HG03066 (cell line): ENCODE measurements at regions not wholly inside any gene's neighbourhood (a gene's known extent, or its start where the extent isn't known, plus 50 kb on each side); places are given as distances from the start of the nearest gene placed in this dataset.

ENCODE experiments used
- ATAC-seq: cut with Tn5 transposase; IDR thresholded peaks from one replicate; pipeline ENCODE4 v1.9.1; 2021; ENCODE audit warnings: low read depth; ENCODE audit not compliant: unreplicated experiment

DNA sequence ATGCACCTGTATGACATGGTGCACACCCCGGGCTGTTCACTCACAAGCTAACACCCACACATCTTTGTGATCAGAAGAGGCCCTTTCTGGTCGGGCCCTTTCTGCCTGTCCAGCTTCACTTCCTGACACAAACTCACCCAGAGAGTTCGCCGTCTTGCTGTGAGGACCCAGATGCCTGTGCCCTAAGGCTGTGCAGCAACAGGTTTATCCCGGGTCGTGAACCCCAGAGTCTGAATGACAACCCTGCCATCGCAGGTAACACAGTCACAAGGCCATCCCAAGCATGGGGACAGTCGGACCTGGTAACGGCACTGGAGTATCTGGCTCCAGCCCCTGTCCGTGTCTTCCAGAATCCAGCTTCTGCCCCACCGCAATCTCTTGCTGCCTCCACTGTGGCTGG lies 235.1 kb downstream of the BUD13 start:
- ATAC-seq = no peak

DNA sequence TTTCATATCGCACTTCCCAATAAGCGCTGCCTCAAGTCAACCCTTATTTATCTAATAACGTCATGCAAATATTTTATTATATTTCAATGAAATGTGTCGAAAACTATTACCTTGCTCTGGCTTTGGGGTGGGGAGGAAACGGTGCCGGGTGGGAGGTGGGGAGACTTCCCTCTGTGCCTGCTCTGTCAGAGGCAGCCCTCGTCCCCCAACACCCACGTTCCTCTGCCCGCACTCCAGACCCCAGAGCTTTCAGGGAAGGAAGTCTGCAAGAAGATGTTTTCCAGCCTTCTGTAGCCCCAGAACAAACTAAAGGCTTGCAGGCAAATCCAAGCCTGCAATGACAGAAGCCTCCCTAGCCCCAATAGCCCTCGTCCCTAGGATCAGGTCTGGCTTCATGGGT lies 235.7 kb downstream of the BUD13 start:
- no peak for ATAC-seq

DNA sequence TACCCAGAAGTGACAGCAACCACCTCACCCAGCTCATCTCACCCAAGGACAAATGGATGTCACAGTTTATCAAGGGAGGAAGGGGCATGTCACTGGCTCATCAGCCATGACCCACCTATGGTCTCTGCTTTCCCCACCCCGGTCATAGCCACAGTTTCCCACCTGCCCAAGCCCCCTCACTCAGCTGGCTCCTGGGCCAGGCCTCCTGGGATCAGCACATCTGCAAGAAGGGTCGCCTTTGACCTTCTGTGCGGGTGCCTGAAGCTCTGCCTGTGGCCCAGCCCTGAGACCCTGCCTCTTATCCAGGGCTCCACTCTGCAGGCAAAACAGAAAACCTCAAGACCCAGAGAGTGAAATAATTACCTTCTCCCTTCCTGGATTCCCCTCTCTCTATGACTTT lies 236.4 kb downstream of the BUD13 start:
- ATAC-seq = no peak

DNA sequence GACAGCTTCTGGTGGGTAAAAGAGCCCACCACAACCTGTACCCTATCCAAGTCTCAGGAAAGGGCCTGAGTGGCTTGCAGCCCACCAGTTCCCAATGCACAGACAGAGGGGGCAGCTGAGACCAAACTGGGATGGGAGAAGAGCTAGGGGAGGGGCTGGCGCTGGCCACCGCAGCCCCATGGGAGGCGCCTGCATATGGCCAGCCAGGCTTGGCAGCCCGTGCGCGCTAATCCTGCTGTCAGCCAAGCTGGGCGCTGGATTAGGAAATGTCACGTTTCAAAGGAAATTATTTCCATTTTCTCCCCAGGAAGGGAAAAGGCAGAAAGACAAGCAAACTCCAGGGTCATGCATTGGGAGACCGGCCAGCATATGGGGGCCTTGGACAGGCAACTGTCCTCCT lies 236.8 kb downstream of the BUD13 start:
- ATAC-seq = no peak

DNA sequence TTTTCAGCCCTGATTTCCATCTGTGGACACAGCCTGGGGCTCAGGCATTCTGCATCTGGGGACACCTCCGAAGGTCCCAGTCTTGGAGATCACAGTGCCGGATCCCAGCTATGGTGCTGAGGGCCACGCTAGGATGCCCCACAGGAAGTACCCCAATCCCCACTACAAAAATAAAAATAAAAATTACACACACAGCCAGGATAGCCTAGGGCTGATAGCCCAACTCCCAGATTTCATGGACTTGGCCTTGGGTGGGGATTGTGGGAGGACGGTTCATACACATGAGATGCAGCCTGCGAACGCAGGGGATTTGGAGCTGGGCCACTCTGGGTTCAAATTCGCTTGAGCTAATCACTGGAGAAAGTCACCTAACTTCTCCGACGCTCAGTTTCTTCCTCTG lies 237.7 kb downstream of the BUD13 start:
- no peak for ATAC-seq

DNA sequence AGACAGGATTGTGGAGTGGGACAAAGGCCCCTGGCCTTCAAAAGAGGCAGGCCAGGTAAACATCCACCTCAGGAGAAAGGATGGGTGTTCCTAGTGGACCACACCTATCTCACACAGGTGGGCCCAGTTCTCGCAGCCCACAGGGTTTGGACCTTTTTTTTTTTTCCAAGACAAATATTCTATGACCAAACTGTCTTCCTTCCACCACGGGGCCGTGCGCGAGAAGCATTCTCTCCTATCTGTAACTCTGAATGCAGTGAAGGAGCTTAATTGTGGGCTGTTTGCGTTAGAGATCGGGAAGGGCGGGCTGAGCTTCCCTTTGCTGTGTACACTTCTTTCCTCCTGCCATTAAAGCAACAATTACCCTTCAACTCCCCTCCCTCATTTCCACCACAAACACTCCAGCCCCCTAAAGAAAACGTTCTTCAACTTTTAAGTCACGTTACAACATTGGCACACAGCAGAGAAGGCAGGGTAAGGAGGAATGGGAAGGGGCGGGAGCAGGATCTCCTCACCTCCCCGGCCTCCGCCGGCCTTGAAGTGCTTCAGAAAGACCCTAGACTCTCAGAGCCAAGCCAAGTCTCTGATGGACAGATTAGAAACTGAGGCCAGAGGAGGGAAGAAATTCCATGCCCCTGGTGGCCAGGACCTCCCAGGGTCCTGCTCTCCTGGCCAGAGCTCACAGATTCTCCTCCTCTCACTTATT lies 238.4 kb downstream of the BUD13 start:
- ATAC-seq = no peak

DNA sequence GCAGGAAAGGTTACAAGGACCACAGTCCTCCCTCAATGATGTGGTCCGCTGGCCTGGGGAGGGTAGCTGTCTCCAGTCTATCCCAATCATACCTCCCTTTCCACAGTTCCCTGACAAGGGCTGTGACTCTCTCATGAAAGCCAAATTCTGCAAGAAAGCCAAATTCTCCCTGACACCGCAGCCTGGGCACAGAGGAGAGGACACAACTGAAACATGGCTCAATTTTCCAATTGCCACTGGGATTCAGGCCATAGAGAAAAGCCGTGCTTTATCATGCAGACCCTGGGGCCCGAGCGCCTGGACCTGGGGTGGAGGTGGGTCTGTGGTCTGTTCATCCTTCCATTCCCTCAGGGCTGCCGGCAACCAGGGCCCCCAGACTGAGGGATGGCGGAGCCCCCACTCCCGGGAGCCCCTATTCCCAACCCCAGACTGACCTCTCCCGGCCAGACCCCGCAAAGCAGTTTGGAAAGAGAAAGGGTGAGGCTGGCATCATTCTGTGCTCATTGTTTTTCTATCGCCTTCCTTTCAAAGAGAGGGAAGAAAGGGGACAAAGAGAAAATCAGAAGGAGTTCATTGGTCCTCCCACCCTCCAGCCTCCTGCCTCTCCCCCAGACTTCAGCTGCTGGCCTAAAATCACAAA lies 239.5 kb downstream of the BUD13 start:
- no peak for ATAC-seq

DNA sequence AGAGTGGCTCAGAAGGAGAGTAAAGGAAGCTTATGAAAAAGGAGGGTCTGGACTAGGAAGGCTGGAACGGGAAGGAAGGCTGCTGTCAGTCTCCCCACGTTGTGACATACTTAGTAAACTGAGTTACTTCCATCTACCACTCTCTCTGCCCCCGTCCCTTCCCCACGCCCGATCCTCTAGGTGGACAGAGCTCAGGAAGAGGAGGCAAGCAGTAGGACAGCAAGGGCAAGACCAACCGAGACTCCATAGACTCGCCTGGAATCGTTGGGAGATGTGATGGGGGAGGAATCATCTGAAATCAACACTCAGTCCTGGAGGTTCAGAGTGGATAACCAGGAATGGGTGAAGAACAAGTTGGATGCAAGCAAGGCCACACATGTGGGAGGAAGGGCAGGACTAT lies 240.7 kb downstream of the BUD13 start:
- no peak for ATAC-seq

DNA sequence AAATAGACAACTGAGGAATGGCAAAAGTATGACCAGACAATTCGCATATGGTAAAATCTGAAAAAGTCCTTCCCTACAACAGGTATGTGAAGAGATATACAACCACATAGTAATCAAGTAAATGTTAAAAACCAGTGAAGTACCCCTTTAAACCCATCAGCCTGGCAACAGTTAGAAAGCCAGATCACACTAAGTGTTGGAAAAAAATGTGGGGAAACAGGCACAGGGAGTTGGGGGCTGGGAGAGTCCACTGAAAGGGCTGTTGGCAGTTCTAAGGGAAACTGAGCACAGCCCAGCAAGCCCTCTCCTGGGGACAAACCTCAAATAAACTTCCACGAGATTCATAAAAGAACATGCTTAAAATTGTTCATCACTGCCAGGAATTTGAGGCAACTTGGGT lies 242.1 kb downstream of the BUD13 start:
- ATAC-seq = no peak

DNA sequence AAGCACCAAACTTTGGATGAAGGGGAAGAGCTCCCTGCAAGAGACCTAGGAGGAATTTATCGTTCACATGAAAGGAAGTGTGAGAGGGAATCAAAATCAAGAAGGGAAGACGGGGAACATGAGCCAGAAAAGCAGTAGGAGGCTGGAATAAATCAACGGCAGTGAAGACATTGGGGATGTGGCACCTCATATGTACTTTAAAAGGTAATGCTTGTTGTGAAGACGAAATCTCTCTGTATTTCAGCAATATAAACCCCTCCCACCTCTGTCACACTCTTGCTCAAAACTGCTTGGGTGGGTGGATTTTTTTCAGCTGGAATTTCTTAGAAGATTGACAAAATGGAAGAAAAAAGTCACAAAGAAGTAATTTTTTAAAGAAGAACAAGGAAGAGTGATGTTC lies 243.5 kb downstream of the BUD13 start:
- ATAC-seq = no peak

DNA sequence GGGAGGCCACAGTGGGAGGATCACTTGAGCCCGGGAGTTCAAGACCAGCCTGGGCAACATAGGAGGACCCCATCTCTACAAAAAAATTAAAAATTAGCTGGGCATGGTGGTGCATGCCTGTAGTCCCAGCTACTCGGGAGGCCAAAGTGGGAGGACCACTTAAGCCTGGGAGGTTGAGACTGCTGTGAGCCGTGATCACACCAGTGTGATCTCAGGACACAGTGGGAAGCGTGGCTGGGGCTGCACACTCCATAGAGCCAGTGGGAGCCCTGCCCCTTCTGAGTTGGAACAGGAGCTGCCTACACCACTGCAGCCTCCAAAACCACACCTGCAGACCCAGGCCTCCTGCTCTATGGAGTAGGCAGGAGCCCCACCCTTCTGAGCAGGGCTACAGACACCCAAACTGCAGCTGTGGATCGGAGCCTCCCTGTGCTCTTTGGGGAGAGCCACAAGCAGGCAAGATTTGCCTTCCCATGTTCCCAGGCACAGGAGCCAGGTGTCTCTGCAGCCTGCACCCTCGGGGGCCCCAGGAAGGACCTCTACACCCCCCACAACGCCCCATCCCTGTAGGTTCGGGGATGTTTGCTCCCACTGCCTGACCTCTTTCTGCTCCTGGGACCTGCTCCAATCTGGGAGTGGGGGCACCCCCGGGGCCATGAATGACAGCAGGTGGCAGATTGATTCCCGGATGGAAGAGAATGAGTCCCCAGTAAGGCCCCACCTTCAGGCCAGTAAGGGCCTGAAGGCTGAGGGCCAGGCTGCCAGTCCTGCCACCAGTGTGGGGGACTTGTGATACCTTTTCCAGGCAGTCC lies 245.4 kb downstream of the BUD13 start:
- no peak for ATAC-seq

DNA sequence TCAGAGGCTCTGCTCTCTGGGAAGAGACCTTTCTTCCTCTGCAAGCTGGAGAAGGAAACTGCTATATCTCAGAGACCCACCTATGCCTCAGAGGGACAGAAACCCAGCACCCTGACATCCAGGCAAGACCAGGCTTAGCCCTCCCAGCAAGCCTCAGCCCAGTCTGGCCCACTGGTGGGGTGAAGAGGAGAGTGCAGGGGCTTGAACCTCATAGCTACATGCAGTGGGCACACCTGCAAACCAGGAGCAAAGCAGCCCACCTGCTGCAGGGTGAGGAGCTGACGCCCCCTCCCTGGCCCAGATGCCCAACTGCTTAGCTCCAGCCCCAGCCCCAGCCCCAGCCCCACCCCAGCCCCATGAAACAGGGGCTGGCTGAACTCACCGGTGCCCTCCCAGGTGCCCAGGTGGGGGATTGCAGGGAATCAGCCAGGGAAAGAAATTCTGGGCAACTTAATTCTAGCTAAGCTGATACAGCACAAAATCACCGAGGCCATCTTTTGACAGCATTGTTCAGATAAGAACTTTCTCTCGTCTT lies 246.8 kb downstream of the BUD13 start:
- no peak for ATAC-seq

DNA sequence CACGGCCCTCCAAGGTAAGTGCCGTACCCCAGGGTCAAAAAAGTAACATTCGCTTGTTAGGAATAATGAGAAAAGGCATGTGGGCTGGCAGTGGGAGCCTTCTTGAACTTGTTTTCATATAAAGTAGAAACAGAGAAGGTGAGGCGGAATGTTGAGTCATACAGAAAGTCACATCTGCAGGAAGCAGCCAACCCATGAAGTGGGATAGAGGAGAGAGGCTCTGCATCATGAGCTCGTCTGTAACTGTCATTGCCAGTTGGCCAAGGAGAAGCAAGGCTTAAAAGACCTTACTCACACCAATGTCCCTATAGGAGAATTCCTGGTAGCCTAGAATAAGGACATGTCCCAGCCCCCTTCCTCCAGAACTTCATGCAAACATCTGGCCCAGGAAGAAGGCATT lies 253.3 kb downstream of the BUD13 start:
- no peak for ATAC-seq

DNA sequence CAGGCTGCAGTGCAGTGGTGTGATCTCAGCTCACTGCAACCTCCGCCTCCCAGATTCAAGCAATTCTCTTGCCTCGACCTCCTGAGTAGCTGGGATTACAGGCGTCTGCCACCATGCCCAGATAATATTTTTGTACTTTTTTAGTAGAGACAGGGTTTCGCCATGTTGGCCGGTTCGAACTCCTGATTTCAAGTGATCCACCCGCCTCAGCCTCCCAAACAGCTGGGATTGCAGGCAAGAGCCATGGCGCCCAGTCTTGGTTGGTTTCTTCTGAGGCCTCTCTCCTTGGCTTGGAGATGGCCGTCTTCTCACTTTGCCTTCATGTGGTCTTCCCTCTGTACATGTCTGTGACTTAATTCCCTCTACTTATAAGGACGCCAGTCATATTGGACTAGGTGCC lies 254.6 kb downstream of the BUD13 start:
- ATAC-seq = no peak

DNA sequence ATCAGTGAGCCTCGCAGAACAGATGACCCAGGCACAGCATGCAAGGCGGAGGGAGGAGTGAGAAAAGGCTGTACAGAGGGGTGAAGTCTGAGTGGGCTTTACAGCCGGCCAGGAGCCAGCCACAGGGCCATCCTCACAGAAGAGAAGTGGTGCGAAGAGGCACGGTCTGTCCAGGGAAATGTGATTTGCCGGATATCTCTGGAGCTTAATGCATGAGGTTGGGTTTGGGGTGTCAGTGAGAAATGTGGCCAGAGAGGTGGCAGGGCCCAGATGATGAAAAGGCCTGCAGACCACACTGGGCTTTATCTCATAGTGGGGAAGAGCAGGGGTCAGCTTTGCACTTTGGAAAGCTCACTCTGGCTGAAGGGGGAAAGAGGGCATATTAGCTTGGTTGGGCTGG lies 255.2 kb downstream of the BUD13 start:
- ATAC-seq = no peak

DNA sequence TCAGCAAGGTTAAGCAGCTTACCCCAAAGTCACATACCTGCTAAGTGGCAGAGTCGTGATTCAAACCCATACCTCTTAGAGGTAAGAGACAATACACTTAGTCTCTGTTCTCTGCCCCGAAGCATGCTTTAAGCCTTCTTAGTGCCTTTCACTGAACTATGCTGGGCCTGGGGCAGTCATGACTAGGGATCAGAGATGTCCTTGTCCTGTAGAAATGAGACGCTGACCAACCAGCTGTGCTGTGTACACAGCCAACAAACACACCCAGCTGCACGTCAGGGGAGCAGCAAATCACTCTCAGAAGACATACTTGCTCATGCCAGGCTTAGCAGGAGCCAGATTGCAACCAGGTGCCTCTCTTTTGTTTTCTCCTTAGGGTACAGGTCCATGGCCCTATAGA lies 255.7 kb downstream of the BUD13 start:
- ATAC-seq = no peak

DNA sequence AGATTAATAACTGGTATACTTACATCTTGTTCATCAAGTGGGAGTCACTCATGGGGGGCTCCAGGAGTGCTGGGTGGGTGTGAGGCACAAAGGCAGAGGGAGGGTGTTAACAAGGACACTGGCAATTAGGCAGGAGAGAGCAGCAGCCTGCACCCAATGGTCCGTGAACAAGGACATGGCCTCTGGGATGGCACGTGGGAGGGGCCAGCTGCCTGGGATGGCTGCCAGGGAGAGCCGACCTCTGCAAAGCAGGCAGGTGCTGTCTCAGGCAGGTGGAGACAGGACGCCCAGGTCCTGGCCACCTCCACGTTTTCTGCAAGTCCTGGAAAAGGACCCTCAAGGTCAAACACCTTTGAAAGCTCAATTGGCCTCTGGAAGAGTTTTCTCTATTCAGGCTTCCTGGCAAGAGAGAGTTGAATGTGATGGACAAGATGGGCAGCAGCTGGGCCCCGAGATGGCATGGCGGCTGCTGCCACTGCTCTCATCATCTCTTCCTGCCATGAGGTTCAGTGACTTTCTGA lies 257.1 kb downstream of the BUD13 start:
- ATAC-seq = no peak

DNA sequence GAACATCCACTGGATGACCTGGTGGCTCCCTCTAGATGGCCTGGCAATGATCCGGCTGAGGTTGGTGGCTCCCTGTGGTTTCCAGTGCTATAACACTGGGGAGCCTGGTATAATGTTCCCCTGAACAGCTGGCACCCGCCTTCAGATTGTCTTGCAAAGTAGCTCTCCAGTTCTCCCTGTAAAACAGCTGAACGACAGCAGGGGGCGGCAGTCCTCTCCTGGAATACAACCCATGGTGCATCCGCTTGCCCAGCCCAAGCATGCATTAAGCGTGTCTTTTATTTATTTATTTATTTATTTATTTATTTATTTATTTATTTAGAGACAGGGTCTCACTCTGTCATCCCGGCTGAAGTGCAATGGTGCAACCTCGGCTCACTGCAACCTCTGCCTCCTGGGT lies 258.9 kb downstream of the BUD13 start:
- ATAC-seq = no peak

DNA sequence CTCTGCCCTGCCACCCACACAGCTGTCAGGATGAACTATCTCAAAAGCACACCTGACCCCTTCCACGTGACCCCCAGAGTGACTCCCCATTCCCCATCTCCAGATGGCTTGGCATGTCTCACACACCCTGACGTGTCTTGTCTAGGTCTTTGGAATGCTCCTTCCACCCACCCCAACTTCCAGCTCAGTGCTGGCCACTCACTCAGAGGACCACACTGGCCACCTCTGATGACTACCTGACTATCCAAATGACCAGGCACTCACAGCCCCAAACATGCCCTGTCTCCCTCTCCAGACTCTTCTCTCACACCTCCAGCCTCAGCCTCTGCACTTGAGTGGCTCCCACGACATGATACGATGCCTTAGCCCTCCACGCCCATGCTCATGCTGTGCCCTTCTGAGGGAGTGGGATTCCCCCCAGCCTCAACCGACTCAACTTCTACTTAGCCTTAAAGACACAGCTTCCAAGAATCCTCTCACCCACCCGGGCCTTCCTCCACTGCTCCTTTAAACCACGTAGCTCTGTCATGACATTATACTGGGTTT lies 259.4 kb downstream of the BUD13 start:
- ATAC-seq = no peak

DNA sequence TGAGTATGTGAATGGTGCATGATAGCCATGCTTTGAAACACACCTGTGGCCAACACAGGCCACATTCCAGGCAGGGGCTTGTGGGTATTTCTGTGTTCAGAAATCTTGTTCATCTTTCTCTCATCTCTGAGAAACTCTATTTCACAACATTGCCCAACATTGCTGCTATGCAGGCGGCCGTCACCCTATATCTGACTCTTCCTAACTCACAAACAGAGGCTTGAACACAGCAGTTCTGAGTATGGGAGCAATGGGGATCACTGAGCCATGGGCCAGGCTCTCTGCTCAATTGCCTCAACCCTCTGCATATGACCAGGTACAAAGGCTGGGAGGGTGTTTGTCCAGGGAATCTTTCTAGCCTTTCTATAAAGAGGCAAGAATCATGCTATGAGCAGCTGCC lies 259.9 kb downstream of the BUD13 start:
- no peak for ATAC-seq

DNA sequence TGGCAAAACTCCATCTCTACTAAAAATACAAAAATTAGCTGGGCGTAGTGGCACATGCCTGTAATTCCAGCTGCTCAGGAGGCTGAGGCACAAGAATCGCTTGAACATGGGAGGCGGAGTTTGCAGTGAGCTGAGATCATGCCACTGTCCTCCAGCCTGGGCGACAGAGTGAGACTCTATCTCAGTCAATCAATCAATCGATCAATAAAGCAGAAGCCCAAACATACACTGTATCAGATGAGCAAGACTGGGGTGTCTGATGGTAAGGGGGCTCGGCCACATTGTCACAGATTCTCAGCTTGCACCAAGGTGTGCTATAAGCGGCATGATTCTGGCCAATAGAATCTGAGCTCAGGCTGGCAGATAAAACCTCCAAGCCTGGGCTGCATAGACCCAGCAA lies 261.1 kb downstream of the BUD13 start:
- ATAC-seq = no peak
